ENCODE measurements at regions not wholly inside any gene's neighbourhood (a gene's known extent, or its start where the extent isn't known, plus 50 kb on each side); places are given as distances from the start of the nearest gene placed in this dataset.
"Not testable (repeated sequence)": the region's sequence is repeated elsewhere in the genome, so short reads cannot be mapped to it uniquely, and the experiment has no call there.

- no peak for FAIRE-seq
- no peak for DNase-seq (ENCODE audit: low spot score in 2 of 2)
These were observed 277.0 kb downstream of the WDR11 start for GRCh38 chr10:121128164-121128563.

DNA sequence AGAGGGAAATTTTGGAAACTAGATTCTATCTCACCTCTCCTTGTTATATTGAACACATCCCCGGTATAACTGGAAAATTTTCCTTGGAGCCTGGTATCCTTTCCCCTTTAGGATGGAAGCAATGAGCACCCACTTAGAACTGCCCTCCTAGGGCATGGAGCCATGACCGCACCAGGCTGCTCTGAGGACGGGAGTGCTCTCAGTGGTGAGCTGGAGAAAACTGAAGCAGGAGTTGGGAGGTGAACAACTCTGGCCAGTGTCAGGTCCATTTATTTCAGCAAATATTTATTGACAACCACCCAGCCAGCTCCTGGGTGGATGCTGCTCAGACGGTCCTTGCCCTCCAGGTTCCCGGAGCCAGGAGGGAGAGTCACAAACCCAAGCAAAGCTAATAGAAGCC, 278.1 kb downstream of the WDR11 start:
- no peak for DNase-seq (ENCODE audit: low spot score in 2 of 2)
- no peak for FAIRE-seq

- FAIRE-seq (no peak), DNase-seq (ENCODE audit: low spot score in 2 of 2) (no peak)
These were observed 279.2 kb downstream of the WDR11 start for GRCh38 chr10:121130382-121130781.

DNA sequence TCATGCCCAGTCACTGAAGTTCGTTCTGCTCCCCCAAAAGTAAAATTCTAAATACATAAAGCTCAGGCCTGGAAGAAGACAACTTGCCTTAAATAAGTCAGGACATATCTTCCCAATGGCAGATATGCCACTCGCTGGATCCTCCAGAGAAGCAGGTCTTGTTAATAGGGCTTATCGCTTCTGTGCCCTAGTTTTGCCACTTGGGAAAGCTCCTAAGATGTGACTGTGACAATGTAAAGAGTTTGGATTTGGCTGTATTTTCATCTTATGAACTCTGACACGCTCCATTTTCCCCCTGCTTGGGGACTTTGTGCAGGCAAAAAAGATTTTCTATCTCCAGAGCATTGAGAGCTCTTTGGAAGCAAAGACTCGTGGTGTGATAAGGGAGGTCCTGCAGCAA, 279.9 kb downstream of the WDR11 start:
- DNase-seq (ENCODE audit: low spot score in 2 of 2) (no peak), FAIRE-seq (no peak)

DNA sequence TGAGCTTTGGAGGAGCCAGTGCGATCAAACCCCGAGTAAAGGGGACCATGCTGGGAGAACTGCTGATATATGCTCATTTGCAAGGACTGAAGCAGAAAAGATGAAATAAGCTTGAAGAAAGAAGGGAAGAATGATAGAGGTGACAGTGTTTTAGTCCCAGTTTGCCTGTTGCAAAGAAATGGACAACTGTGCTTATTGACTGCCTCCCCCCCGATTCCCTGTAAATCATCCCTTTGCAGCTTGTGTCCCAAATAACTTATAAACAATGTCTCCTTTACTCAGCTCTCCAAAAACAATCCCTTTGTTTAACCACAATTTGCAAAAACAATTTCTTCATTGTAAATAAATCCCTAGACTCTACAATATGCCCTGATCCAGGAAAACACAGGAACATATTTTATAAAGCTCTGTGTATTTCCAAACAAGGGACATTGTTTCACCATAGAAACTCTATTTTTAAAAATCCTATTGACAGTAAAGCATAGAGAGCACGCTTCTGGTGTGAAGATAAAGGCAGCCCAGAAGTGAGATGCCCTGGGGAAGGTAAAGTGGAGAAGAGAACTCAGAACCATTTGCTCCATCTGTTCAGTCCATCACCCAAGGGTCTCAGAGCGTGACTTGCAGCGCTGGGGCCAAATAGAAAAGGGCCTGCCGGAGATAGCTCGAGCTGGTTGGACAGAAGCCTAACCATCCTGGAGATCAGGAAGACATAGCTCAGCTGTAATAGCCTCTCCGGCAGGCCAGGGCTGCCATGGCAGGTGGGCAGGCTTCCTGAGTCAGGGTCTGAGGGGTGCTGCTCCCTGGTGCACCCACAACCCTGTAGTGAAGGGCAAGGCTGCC, 280.5 kb downstream of the WDR11 start:
- FAIRE-seq = peak; percentile 82
- no peak for DNase-seq (ENCODE audit: low spot score in 2 of 2)

DNA sequence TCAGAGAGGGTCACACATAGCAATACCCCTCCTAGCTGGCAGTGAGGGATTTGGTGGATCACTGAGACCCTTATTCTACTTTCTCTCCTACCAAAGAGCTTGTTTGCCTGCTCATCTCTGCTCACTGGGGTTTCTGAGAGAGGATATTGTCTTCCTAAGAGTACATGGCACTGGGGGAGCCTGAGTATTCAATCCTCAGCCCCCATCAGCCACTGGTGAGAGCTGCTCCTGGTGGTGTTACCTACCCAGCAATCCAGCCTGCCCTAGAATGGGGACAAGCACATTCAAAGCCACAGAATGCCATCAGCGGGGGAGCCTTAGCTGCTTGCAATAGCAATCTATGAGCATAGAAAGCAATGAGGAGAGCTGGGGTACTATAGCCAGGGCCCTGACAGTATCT, 281.1 kb downstream of the WDR11 start:
- FAIRE-seq = no peak

DNA sequence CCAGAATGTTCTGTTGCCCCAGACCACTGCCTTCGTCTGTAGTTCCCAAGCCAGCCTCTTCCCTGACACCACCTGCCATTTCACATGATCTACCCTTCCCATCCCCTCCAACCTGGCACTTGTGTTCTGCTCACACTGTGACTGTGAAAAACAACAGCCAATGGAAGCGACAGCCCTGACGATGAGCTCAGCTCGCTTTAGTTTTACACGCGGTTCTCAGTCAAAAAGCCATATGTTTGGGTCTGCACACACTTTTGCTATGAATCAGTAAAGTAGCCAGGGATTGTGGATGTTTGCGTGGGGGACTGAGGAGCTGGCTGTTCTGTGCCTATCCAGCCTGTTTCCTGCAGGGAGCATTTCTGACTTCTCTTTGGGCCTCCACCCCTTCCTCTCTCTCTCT, 282.7 kb downstream of the WDR11 start:
- DNase-seq (ENCODE audit: low spot score in 2 of 2) (no peak), FAIRE-seq (no peak)

More for the DNA sequence above, 281.1 kb downstream of the WDR11 start:
- DNase-seq (ENCODE audit: low spot score in 2 of 2) = no peak

GRCh38 chr10:121134711-121135110, 283.5 kb downstream of the WDR11 start:
- DNase-seq (ENCODE audit: low spot score in 2 of 2) (no peak), FAIRE-seq (no peak)

GRCh38 chr10:121135512-121135911, 284.4 kb downstream of the WDR11 start:
- FAIRE-seq = no peak
- no peak for DNase-seq (ENCODE audit: low spot score in 2 of 2)

DNA sequence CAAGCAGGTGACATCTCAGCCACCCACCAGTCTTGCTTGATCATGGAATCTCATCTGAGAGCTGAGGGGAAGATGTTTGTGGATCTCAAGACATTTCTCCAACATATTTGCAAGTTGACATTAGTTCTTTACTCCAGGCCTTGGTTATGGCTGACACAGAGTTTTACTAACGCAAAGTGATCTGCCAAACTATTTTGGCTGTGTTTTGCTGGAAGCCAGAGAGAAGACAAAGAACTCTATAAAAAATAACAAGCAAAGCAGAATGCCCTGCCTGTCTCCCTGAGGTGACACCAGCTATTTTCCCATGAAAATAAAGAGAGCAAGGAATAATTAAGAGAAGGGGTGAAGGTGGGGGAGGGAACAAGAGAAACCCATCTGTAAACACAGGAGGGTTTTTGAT, 286.4 kb downstream of the WDR11 start:
- FAIRE-seq (no peak), DNase-seq (ENCODE audit: low spot score in 2 of 2) (no peak)

GRCh38 chr10:121138112-121138860, 287.1 kb downstream of the WDR11 start:
- FAIRE-seq (no peak), DNase-seq (ENCODE audit: low spot score in 2 of 2) (no peak)

- FAIRE-seq = no peak
- no peak for DNase-seq (ENCODE audit: low spot score in 2 of 2)
These were observed 287.8 kb downstream of the WDR11 start for GRCh38 chr10:121138918-121139317.

- FAIRE-seq = not testable (repeated sequence)
These were observed 294.7 kb downstream of the WDR11 start for GRCh38 chr10:121145802-121146395.

DNA sequence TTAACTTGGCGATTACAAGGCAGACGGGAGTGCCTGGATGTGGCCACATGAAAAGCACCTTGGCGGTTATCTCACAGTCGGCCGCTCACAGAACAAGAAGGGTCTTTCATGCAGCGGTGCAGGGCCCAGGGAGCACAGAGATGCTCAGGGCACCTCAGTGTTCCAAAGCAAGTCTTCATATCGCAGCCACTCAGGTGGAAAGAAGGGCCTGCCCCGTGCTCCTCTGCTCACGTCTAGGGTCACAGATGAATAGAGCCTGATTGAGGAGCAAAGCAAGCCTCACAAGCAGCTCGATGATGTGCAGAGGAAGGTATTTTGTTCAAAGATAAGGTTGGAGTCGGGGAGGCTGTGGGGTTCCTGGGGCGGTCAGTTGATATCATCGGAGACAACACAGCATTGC, 297.8 kb downstream of the WDR11 start:
- DNase-seq (ENCODE audit: low spot score in 2 of 2) (no peak), FAIRE-seq (no peak)

More at GRCh38 chr10:121145802-121146395, 294.7 kb downstream of the WDR11 start:
- not testable (repeated sequence) for DNase-seq (ENCODE audit: low spot score in 2 of 2)

- DNase-seq (ENCODE audit: low spot score in 2 of 2) (no peak), FAIRE-seq (no peak)
These were observed 300.9 kb downstream of the WDR11 start for GRCh38 chr10:121152033-121152432.

DNA sequence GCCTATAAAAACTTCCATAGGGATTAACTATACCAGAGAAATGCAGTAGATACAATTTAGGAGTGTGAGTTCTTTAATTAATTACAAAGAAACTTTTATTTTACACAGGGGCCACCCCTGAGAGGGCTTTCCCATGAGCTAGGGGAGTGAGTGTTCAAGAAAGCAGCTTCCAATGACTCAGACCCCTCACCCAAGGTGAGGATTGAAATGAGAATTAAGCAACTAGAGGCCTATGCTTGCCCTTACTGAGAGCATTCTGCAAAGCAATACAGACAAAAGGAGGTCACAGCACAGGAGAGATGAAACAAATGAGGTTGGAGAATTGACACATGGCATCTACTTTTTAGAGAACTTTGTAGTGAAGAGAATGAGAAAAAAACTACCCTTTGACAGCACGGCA, 301.8 kb downstream of the WDR11 start:
- DNase-seq (ENCODE audit: low spot score in 2 of 2) (no peak), FAIRE-seq (no peak)

DNA sequence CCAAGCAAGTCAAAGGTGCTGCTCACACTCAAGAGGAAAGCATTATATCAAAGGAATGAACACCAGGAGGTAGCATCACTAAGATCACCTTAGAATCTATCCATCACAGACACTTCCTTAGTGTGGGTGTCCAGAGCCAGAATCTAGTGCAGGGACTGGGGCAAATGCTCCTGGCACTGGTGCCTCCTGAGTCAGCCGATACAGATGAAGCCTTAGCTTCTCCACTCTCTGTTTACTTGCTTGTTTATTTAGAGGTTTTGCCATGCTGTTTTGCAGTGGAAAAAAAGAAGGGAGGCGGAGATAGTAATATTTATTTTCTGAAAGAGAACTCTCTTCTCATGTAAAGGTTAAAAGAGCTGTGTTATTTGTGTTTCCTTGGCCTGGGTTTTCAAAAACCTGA, 303.1 kb downstream of the WDR11 start:
- FAIRE-seq (no peak), DNase-seq (ENCODE audit: low spot score in 2 of 2) (no peak)

- peak; percentile 78 for FAIRE-seq
- DNase-seq (ENCODE audit: low spot score in 2 of 2) = peak; percentile 29 to 52
These were observed 303.7 kb downstream of the WDR11 start for GRCh38 chr10:121154846-121155245.

GRCh38 chr10:121155742-121156474, 304.7 kb downstream of the WDR11 start:
- DNase-seq (ENCODE audit: low spot score in 2 of 2) (no peak), FAIRE-seq (no peak)

- DNase-seq (ENCODE audit: low spot score in 2 of 2) = no peak
- no peak for FAIRE-seq
These were observed 306.8 kb downstream of the WDR11 start for GRCh38 chr10:121157998-121158397.
